Neuronal stem cell (in vitro differentiated cells): ENCODE measurements at regions not wholly inside any gene's neighbourhood (a gene's known extent, or its start where the extent isn't known, plus 50 kb on each side); places are given as distances from the start of the nearest gene placed in this dataset.

Source experiments
- DNase-seq: peaks from one replicate; pipeline ENCODE4 v3.0.0-alpha.2; 2013; ENCODE audit warnings: low spot score
- H2AFZ ChIP-seq: one replicate; pipeline ENCODE4 v1.6.1; 2013; ENCODE audit warnings: mild to moderate bottlenecking, low read length, inconsistent platforms
- H2AK5ac ChIP-seq: 2 replicates; pipeline ENCODE4 v1.6.1; 2013; ENCODE audit warnings: low read depth, mild to moderate bottlenecking, inconsistent platforms, low read length, moderate library complexity, mixed read lengths
- H2BK120ac ChIP-seq: 2 replicates; pipeline ENCODE4 v1.6.1; 2013; ENCODE audit warnings: low read depth, mild to moderate bottlenecking, inconsistent platforms, low read length, moderate library complexity, mixed read lengths
- H2BK12ac ChIP-seq: one replicate; pipeline ENCODE4 v1.6.1; 2013; ENCODE audit warnings: low read length, inconsistent platforms
- H2BK15ac ChIP-seq: 2 replicates; pipeline ENCODE4 v1.6.1; 2013; ENCODE audit warnings: mild to moderate bottlenecking, low read length, inconsistent platforms, mixed read lengths
- H2BK5ac ChIP-seq: one replicate; pipeline ENCODE4 v1.6.1; 2013; ENCODE audit warnings: inconsistent platforms, mild to moderate bottlenecking, low read length, moderate library complexity
- H3K14ac ChIP-seq: one replicate; pipeline ENCODE4 v1.6.1; 2013; ENCODE audit warnings: low read length, inconsistent platforms
- H3K18ac ChIP-seq: 2 replicates; pipeline ENCODE4 v1.6.1; 2013; ENCODE audit warnings: low read length, inconsistent platforms
- H3K23ac ChIP-seq: 2 replicates; pipeline ENCODE4 v1.6.1; 2013; ENCODE audit warnings: low read depth, mild to moderate bottlenecking, mixed read lengths, low read length, inconsistent platforms; ENCODE audit not compliant: poor library complexity
- H3K27ac ChIP-seq: replicated peaks from 3 replicates; pipeline ENCODE4 v1.5.1; 2013; ENCODE audit warnings: low read length, inconsistent platforms
- H3K27me3 ChIP-seq, 3 experiments: 2 replicates each; pipeline ENCODE4 v1.6.1; 2013; ENCODE audit warnings: low read length in 3 of 3, mild to moderate bottlenecking in 2 of 3, inconsistent platforms in 1 of 3, low read depth in 1 of 3, mixed read lengths in 1 of 3, moderate library complexity in 1 of 3; ENCODE audit not compliant: control insufficient read depth in 3 of 3, insufficient read depth in 3 of 3
- H3K36me3 ChIP-seq, 2 donors: replicated peaks in 1 of 2; 2 replicates each; pipeline ENCODE4 v1.6.1; 2013; ENCODE audit warnings: low read length in 2 of 2; ENCODE audit not compliant: control insufficient read depth in 2 of 2, insufficient read depth in 2 of 2
- H3K4ac ChIP-seq: 2 replicates; pipeline ENCODE4 v1.6.1; 2013; ENCODE audit warnings: inconsistent platforms, mild to moderate bottlenecking, low read length, moderate library complexity
- H3K4me1 ChIP-seq, 2 donors: 1 replicate in 1 of 2; 2 replicates in 1 of 2; pipeline ENCODE4 v1.6.1; 2013; ENCODE audit warnings: low read length in 2 of 2, low read depth in 1 of 2; ENCODE audit not compliant: control insufficient read depth in 2 of 2, insufficient read depth in 1 of 2
- H3K4me2 ChIP-seq: one replicate; pipeline ENCODE4 v1.6.1; 2013; ENCODE audit warnings: mild to moderate bottlenecking, low read length, inconsistent platforms; ENCODE audit not compliant: insufficient read depth, poor library complexity, severe bottlenecking
- H3K4me3 ChIP-seq, 2 donors: 2 replicates each; pipeline ENCODE4 v1.5.1; 2013; ENCODE audit warnings: low read length in 2 of 2, mild to moderate bottlenecking in 2 of 2, inconsistent platforms in 1 of 2, moderate library complexity in 1 of 2
- H3K79me1 ChIP-seq: one replicate; pipeline ENCODE4 v1.6.1; 2013; ENCODE audit warnings: low read depth, mild to moderate bottlenecking, inconsistent platforms, low read length, moderate library complexity
- H3K9ac ChIP-seq: one replicate; pipeline ENCODE4 v1.6.1; 2013; ENCODE audit warnings: mild to moderate bottlenecking, low read depth, low read length, inconsistent platforms; ENCODE audit not compliant: poor library complexity
- H3K9me3 ChIP-seq, 2 donors: replicated peaks in 1 of 2; 2 replicates each; pipeline versions ENCODE3 to v1.6.1; 2013; ENCODE audit warnings: low read length in 2 of 2, mild to moderate bottlenecking in 2 of 2, inconsistent platforms in 1 of 2, low read depth in 1 of 2, mixed read lengths in 1 of 2, moderate library complexity in 1 of 2; ENCODE audit not compliant: control insufficient read depth in 2 of 2, insufficient read depth in 1 of 2
- H4K8ac ChIP-seq: one replicate; pipeline ENCODE4 v1.6.1; 2013; ENCODE audit warnings: low read depth, mild to moderate bottlenecking, inconsistent platforms, low read length, moderate library complexity
- H4K91ac ChIP-seq: one replicate; pipeline ENCODE4 v1.6.1; 2013; ENCODE audit warnings: low read length, low read depth, mild to moderate bottlenecking, inconsistent platforms; ENCODE audit not compliant: poor library complexity
- WGBS, 2 donors: extraction: QIAGEN DNeasy Blood & Tissue Kit; methylation state at CpG; one replicate each; pipeline ENCODE4 v1.1.7; 2013; ENCODE audit warnings: missing lambda C conversion rate in 2 of 2, mixed read lengths in 1 of 2; ENCODE audit not compliant: insufficient read length in 2 of 2, insufficient replicate concordance in 1 of 2; ENCODE audit errors: extremely low coverage in 2 of 2; 5-methylcytosine and 5-hydroxymethylcytosine counted together

DNA sequence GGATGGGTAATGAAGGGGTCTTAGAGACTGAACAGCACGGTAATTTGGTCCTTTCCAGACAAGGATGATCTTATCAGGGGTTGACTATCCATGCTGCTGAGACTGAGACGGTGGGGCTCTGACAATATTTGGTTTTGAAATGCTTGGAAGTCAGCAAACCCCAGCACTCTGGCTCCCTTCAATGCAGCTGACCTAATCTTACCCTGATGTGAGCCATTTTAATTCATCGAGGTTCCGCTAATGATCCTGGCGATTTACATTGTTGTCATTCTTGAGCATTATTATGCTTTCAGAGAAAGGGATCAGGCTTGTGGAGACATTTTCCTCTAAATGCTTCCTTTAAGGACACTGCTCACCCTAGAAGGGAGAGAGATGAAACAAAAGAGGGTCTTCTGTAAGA, 114.6 kb upstream of the BMPER start:
- H3K9ac ChIP-seq, result no peak overlapping the region
- H3K36me3 ChIP-seq, result no peaks in the 10 kb centered on the region
- H3K4me2 ChIP-seq, result no peak overlapping the region
- no peak overlapping the region for H2BK15ac ChIP-seq
- whole genome bisulfite sequencing, 2 donors, result no CpG with 5 or more reads among the region's 5 CpGs
- no peak overlapping the region for H2AK5ac ChIP-seq
- no peak overlapping the region for H2BK120ac ChIP-seq
- H3K27me3 ChIP-seq, result no peaks in the 10 kb centered on the region
- H3K4ac ChIP-seq, result no peak overlapping the region
- H3K27ac ChIP-seq, result no peak overlapping the region
- no peaks in the 10 kb centered on the region for H3K9me3 ChIP-seq
- H3K4me3 ChIP-seq, result no peak overlapping the region
- H3K79me1 ChIP-seq, result no peaks in the 10 kb centered on the region
- H3K23ac ChIP-seq, result no peak overlapping the region
- no peak overlapping the region for H3K14ac ChIP-seq
- no peak overlapping the region for H4K8ac ChIP-seq
- peaks cover 0 to 6% of the 10 kb centered on the region in 2 donors for H3K4me1 ChIP-seq
- H3K18ac ChIP-seq, result no peak overlapping the region
- H2AFZ ChIP-seq, result no peak overlapping the region
- H4K91ac ChIP-seq, result no peak overlapping the region
- H2BK12ac ChIP-seq, result no peak overlapping the region
- DNase-seq, result peak; percentile 8
- H2BK5ac ChIP-seq, result no peak overlapping the region

DNA sequence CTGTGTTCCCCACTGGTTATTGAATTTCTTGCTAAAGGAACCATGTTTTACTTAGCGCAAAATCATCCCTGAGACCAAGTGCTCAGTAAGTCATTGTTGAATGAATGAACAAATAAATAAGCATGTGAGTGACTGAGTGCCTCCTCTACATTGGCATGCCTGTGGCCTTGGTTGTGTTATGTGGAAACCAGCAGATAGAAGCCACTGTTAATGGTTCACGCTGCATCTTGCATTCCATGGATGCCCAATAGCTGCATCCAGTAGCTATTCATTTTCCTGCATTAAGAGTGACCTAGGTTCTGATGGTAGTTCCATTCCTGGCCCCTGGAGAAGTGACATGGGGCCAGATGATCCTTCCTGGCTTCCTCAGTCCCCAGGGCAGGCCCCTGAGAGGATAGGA, 113.3 kb upstream of the BMPER start:
- Histone ChIP-seq H3K27me3 (no peaks in the 10 kb centered on the region), H2BK15ac (peak overlapping the region; percentile 17), H3K4me3 (no peak overlapping the region), H3K4me1 (peaks cover 0 to 6% of the 10 kb centered on the region in 2 donors), H2AFZ (no peak overlapping the region), H3K79me1 (no peaks in the 10 kb centered on the region), H2BK5ac (no peak overlapping the region), H3K18ac (peak overlapping the region; percentile 29), H3K9me3 (no peaks in the 10 kb centered on the region), H3K23ac (no peak overlapping the region), H3K4ac (no peak overlapping the region), H3K36me3 (no peaks in the 10 kb centered on the region), H2AK5ac (no peak overlapping the region), H2BK12ac (no peak overlapping the region), H3K27ac (no peak overlapping the region), H3K9ac (no peak overlapping the region), H3K4me2 (no peak overlapping the region), H3K14ac (no peak overlapping the region), H2BK120ac (no peak overlapping the region), H4K8ac (no peak overlapping the region), H4K91ac (no peak overlapping the region)
- no CpG with 5 or more reads among the region's 2 CpGs for WGBS, 2 donors
- DNase-seq, result no peak

DNA sequence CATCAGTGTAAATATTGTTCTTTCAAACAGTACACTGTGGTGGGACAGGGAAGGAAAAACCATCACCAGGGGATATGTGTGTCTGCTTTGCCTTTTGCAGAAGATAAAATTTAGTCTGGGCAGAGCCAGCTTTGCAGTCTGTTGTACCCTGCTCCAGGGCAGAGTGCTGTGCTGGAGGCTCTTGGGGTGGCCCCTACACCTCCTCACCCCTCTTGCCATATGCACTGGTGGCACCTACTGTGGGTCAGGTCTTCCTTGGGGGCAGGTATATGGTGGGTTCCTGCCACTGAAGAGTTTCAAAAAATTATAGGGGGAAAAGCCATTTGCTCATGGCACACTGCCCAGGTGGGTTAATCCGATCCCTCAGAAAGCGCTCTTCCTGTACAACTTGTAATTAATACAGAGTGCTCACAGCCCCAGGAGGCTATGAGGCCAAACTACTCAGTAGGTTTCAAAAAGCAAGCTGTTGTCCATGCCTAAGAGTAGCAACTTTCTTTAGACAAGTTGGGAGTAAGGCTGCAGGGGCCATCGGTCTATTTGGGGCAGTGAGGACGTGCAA, 112.7 kb upstream of the BMPER start:
- Histone ChIP-seq H4K8ac (no peak overlapping the region), H3K4me2 (no peak overlapping the region), H2BK12ac (no peak overlapping the region), H4K91ac (no peak overlapping the region), H3K9ac (no peak overlapping the region), H3K27me3 (no peaks in the 10 kb centered on the region), H2BK120ac (no peak overlapping the region), H3K27ac (no peak overlapping the region), H3K4me3 (no peak overlapping the region), H3K23ac (no peak overlapping the region), H3K79me1 (no peaks in the 10 kb centered on the region), H2AFZ (no peak overlapping the region), H3K4me1 (peaks cover 0 to 6% of the 10 kb centered on the region in 2 donors), H2BK5ac (no peak overlapping the region), H2BK15ac (no peak overlapping the region), H3K18ac (peak overlapping the region; percentile 29), H3K36me3 (no peaks in the 10 kb centered on the region), H3K14ac (no peak overlapping the region), H3K4ac (no peak overlapping the region), H2AK5ac (no peak overlapping the region), H3K9me3 (no peaks in the 10 kb centered on the region)
- DNase-seq, result no peak
- no CpG with 5 or more reads among the region's 4 CpGs for WGBS, 2 donors

DNA sequence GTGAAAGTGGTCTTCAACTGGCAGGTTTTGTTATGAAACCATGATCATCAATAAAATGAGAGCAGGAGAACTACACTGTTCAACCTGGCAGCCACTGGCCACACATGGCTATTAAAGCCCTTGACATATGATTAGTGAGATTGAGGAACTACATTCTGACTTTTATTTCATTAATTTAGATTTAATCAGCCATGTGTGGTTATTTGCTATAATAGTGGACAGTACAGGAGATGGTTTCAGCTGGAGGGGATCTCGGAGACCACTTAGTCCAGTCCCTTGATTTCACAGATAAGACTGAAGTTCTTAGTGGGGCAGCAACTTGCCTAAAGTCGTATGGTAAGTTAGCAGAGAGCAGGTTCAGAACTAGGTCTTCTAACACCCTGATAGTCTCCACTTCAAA, 111.7 kb upstream of the BMPER start:
- DNase-seq, result no peak
- Histone ChIP-seq H3K79me1 (no peaks in the 10 kb centered on the region), H3K36me3 (no peaks in the 10 kb centered on the region), H3K4me3 (no peak overlapping the region), H3K4me2 (no peak overlapping the region), H2BK120ac (no peak overlapping the region), H2BK12ac (no peak overlapping the region), H3K4ac (no peak overlapping the region), H2BK15ac (no peak overlapping the region), H4K91ac (no peak overlapping the region), H2AFZ (no peak overlapping the region), H3K27me3 (no peaks in the 10 kb centered on the region), H3K14ac (no peak overlapping the region), H3K9me3 (no peaks in the 10 kb centered on the region), H3K9ac (no peak overlapping the region), H3K23ac (no peak overlapping the region), H3K27ac (no peak overlapping the region), H3K4me1 (peaks cover 0 to 6% of the 10 kb centered on the region in 2 donors), H2BK5ac (no peak overlapping the region), H4K8ac (no peak overlapping the region), H2AK5ac (no peak overlapping the region), H3K18ac (no peak overlapping the region)
- WGBS, 2 donors, result no CpG with 5 or more reads among the region's 2 CpGs
